ENCODE measurements at regions not wholly inside any gene's neighbourhood (a gene's known extent, or its start where the extent isn't known, plus 50 kb on each side); places are given as distances from the start of the nearest gene placed in this dataset.

GRCh38 chr1:239843541-239843940 lies 248.1 kb upstream of the FMN2 start:
- DNase-seq = no peak
- Mint-ChIP-seq H3K9me3 (ENCODE audit: insufficient read depth) (no peaks in the 10 kb centered on the region), H3K4me1 (ENCODE audit: low read depth) (no peaks in the 10 kb centered on the region), H3K27me3 (ENCODE audit: low read depth) (no peaks in the 10 kb centered on the region), H3K36me3 (ENCODE audit: low read depth) (no peaks in the 10 kb centered on the region), H3K27ac (no peak overlapping the region), H3K4me3 (no peak overlapping the region)
- ChIA-PET CTCF (no interaction called here), POLR2A (no interaction called here)
- ATAC-seq = no peak

DNA sequence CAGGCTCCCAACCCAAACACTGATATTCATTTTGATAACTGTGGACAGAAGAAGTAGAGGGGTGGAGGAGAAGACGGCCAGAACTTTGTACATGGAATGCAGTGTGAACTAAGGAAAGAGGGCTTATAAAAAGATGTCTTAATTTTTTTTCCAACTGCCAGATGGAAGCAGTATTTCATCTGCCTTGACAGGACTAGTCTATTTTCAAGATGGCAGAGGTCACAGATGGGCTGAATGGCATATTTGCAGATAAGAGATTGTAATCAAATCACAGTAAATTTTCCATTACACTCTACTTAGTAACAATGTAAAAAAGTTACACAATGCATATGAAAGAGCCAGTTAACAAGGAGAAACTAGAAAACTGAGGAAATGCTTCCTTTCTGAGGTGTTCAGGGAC lies 246.8 kb upstream of the FMN2 start:
- no peaks in the 10 kb centered on the region for H3K27me3 Mint-ChIP-seq (ENCODE audit: low read depth)

DNA sequence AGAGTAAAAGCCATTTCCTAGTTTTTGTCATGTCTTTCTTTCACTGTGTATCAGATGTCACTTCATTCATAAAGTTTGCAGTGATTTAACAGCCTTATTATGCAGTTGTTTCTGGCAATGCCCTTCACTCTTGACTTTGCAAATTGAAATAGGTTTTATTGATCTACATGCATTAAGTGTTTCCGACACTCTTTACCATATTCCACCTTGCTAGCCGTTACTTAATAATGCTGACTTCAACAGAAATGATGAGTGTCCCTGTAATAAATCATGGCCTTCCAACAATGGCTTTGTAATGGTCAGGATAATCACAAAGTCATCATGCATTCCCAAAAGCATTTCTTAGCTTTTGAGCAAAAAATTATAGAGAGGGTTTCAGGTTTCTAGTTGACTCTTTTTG lies 236.8 kb upstream of the FMN2 start:
- no peak overlapping the region for H3K4me3 Mint-ChIP-seq
- ChIA-PET CTCF (no interaction called here), POLR2A (no interaction called here)
- H3K27ac Mint-ChIP-seq = no peak overlapping the region
- H3K9me3 Mint-ChIP-seq (ENCODE audit: insufficient read depth) = no peaks in the 10 kb centered on the region
- no peaks in the 10 kb centered on the region for H3K36me3 Mint-ChIP-seq (ENCODE audit: low read depth)
- peaks cover 2% of the 10 kb centered on the region for H3K27me3 Mint-ChIP-seq (ENCODE audit: low read depth)
- no peaks in the 10 kb centered on the region for H3K4me1 Mint-ChIP-seq (ENCODE audit: low read depth)
- ATAC-seq (no peak), DNase-seq (no peak)

More for the DNA sequence above, 246.8 kb upstream of the FMN2 start:
- CTCF ChIA-PET = no interaction called here
- ATAC-seq (no peak), DNase-seq (no peak)
- POLR2A ChIA-PET = no interaction called here
- no peaks in the 10 kb centered on the region for H3K9me3 Mint-ChIP-seq (ENCODE audit: insufficient read depth)
- H3K27ac Mint-ChIP-seq = no peak overlapping the region
- H3K4me3 Mint-ChIP-seq = no peak overlapping the region
- H3K4me1 Mint-ChIP-seq (ENCODE audit: low read depth) = no peaks in the 10 kb centered on the region
- H3K36me3 Mint-ChIP-seq (ENCODE audit: low read depth) = no peaks in the 10 kb centered on the region

GRCh38 chr1:239856067-239856466 lies 235.6 kb upstream of the FMN2 start:
- H3K27me3 Mint-ChIP-seq (ENCODE audit: low read depth) = peaks cover 2% of the 10 kb centered on the region
- H3K36me3 Mint-ChIP-seq (ENCODE audit: low read depth) = no peaks in the 10 kb centered on the region
- no peak for DNase-seq
- no peak overlapping the region for H3K27ac Mint-ChIP-seq
- ChIA-PET CTCF (no interaction called here), POLR2A (interaction anchor here (0.6 kb wide), 1 partner anchor 674 kb away, joined by 4 read pairs; no protein-coding TSS in a partner anchor)
- ATAC-seq = no peak
- H3K4me1 Mint-ChIP-seq (ENCODE audit: low read depth) = no peaks in the 10 kb centered on the region
- H3K4me3 Mint-ChIP-seq = no peak overlapping the region
- no peaks in the 10 kb centered on the region for H3K9me3 Mint-ChIP-seq (ENCODE audit: insufficient read depth)

GRCh38 chr1:239856924-239857323 lies 234.8 kb upstream of the FMN2 start:
- H3K4me3 Mint-ChIP-seq = no peak overlapping the region
- ATAC-seq (no peak), DNase-seq (no peak)
- no peaks in the 10 kb centered on the region for H3K36me3 Mint-ChIP-seq (ENCODE audit: low read depth)
- ChIA-PET POLR2A (interaction anchor here (0.6 kb wide), 1 partner anchor 675 kb away, joined by 4 read pairs; no protein-coding TSS in a partner anchor), CTCF (no interaction called here)
- no peak overlapping the region for H3K27ac Mint-ChIP-seq
- H3K27me3 Mint-ChIP-seq (ENCODE audit: low read depth) = peaks cover 2% of the 10 kb centered on the region
- H3K4me1 Mint-ChIP-seq (ENCODE audit: low read depth) = no peaks in the 10 kb centered on the region
- H3K9me3 Mint-ChIP-seq (ENCODE audit: insufficient read depth) = no peaks in the 10 kb centered on the region

GRCh38 chr1:239858057-239858456 lies 233.6 kb upstream of the FMN2 start:
- POLR2A ChIA-PET = no interaction called here
- ATAC-seq (no peak), DNase-seq (no peak)
- peaks cover 2% of the 10 kb centered on the region for H3K27me3 Mint-ChIP-seq (ENCODE audit: low read depth)
- H3K4me3 Mint-ChIP-seq = no peak overlapping the region
- H3K9me3 Mint-ChIP-seq (ENCODE audit: insufficient read depth) = no peaks in the 10 kb centered on the region
- no peak overlapping the region for H3K27ac Mint-ChIP-seq
- no peaks in the 10 kb centered on the region for H3K36me3 Mint-ChIP-seq (ENCODE audit: low read depth)
- H3K4me1 Mint-ChIP-seq (ENCODE audit: low read depth) = no peaks in the 10 kb centered on the region
- CTCF ChIA-PET = no interaction called here

DNA sequence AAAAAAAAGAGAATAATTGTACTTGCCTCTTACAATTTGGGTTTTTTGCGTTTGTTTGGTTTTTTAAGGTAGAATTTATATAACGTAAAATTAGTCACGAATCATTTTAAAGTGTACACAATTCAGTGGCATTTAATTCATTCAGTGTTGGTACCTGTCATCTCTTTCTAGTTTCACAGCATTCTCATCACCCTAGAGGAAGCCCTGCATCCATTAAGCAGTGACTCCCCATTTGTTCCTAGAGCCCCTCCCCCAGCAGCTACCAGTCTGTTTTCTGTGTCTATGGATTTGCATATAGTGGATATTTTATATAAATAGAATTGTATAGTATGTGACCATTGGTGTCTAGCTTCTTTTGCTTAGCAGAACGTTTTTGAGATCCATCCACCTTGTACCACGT lies 233.2 kb upstream of the FMN2 start:
- POLR2A ChIA-PET = no interaction called here
- H3K4me1 Mint-ChIP-seq (ENCODE audit: low read depth) = no peaks in the 10 kb centered on the region
- peaks cover 2% of the 10 kb centered on the region for H3K27me3 Mint-ChIP-seq (ENCODE audit: low read depth)
- H3K36me3 Mint-ChIP-seq (ENCODE audit: low read depth) = no peaks in the 10 kb centered on the region
- no peak overlapping the region for H3K4me3 Mint-ChIP-seq
- no peaks in the 10 kb centered on the region for H3K9me3 Mint-ChIP-seq (ENCODE audit: insufficient read depth)
- ATAC-seq (no peak), DNase-seq (no peak)
- CTCF ChIA-PET = no interaction called here
- no peak overlapping the region for H3K27ac Mint-ChIP-seq

DNA sequence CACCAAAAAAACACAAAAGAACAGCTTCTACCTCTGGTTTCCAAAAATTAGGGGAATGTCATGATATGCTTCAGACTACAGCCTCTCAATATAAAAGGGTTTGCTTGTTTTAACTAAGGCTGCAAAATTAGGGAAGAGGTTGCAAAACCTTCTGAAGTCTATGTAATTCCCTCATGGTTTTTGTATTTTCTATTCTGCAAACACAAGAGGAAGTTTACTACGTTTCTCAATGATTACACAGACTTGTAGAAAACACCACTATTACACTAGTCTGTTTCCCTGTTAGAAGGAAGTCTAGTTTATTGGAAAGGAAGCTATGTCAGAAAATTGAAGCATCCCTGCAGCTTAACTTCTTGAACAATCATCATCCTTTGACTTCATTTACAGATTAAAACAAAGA lies 229.7 kb upstream of the FMN2 start:
- CTCF ChIA-PET = no interaction called here
- peaks cover 2% of the 10 kb centered on the region for H3K27me3 Mint-ChIP-seq (ENCODE audit: low read depth)

DNA sequence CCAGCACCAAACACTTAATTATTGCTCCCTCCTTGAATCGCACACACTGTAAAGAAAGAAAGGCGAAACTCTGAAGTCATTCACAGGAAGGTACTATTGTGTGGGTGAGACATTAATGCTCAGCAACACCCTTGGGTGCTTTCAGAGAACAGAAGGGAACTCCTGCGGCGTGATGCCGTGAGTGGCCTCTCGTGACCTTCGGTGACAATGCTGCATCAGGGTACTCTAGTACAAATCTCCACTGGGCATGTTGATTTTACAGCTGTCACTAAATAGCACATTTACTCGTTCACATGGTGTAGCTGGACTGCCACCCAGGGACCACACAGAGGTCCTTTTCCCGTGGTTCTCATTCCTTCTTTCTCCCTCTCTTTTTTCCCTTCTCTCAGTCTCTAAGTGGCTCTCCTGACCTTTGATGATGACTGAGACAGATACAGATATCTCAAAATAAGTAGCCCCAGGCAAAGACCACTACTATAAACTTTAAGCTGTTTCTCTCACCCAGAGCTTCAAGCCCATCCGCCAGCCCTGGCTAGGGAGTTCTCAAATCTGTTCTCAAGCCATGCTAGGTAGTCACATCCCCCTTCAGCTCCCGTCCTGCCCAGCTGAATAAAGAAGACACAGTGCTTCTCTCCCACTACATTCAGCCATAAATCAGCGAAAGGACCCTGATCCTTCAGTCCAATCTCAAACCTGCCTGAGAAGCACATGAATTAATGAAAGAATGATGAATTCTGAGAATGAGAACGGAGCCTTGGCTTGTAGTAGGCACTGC lies 223.4 kb upstream of the FMN2 start:
- no peak overlapping the region for H3K4me3 Mint-ChIP-seq
- no peaks in the 10 kb centered on the region for H3K27me3 Mint-ChIP-seq (ENCODE audit: low read depth)
- no peak overlapping the region for H3K27ac Mint-ChIP-seq
- ATAC-seq = no peak
- no peaks in the 10 kb centered on the region for H3K36me3 Mint-ChIP-seq (ENCODE audit: low read depth)
- POLR2A ChIA-PET = no interaction called here
- CTCF ChIA-PET = no interaction called here
- no peaks in the 10 kb centered on the region for H3K4me1 Mint-ChIP-seq (ENCODE audit: low read depth)
- H3K9me3 Mint-ChIP-seq (ENCODE audit: insufficient read depth) = no peaks in the 10 kb centered on the region
- no peak for DNase-seq

More for the DNA sequence above, 229.7 kb upstream of the FMN2 start:
- Mint-ChIP-seq H3K27ac (no peak overlapping the region), H3K4me3 (no peak overlapping the region), H3K4me1 (ENCODE audit: low read depth) (no peaks in the 10 kb centered on the region), H3K36me3 (ENCODE audit: low read depth) (no peaks in the 10 kb centered on the region), H3K9me3 (ENCODE audit: insufficient read depth) (no peaks in the 10 kb centered on the region)
- ATAC-seq = no peak
- no peak for DNase-seq
- POLR2A ChIA-PET = no interaction called here

DNA sequence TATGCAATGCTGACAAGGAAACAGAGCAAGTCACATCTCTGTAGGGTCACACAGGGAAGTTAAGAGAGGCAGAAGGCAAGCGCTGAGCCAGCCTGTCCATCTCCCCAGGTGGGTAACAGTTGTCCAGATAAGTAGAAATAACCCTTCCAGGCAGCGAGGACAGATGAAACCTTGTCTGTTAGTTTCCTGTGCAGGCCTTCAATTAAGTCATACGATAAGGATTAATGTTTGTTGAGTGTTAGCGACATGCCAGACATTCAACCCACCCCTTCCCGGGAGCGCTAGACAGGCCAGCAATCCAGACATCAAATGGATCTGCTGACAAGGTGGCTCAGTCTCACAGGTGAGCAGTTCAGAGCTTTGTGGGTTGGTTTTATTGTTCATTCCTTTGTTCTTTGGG lies 221.5 kb upstream of the FMN2 start:
- ATAC-seq (no peak), DNase-seq (no peak)
- Mint-ChIP-seq H3K4me3 (no peak overlapping the region), H3K27me3 (ENCODE audit: low read depth) (no peaks in the 10 kb centered on the region), H3K9me3 (ENCODE audit: insufficient read depth) (no peaks in the 10 kb centered on the region), H3K4me1 (ENCODE audit: low read depth) (no peaks in the 10 kb centered on the region), H3K27ac (no peak overlapping the region), H3K36me3 (ENCODE audit: low read depth) (no peaks in the 10 kb centered on the region)
- CTCF ChIA-PET = no interaction called here
- POLR2A ChIA-PET = no interaction called here

GRCh38 chr1:239872626-239873025 lies 219.1 kb upstream of the FMN2 start:
- CTCF ChIA-PET = no interaction called here
- Mint-ChIP-seq H3K27ac (no peak overlapping the region), H3K27me3 (ENCODE audit: low read depth) (no peaks in the 10 kb centered on the region), H3K4me3 (no peak overlapping the region), H3K4me1 (ENCODE audit: low read depth) (no peaks in the 10 kb centered on the region), H3K36me3 (ENCODE audit: low read depth) (no peaks in the 10 kb centered on the region), H3K9me3 (ENCODE audit: insufficient read depth) (no peaks in the 10 kb centered on the region)
- POLR2A ChIA-PET = no interaction called here
- no peak for ATAC-seq
- DNase-seq = no peak

DNA sequence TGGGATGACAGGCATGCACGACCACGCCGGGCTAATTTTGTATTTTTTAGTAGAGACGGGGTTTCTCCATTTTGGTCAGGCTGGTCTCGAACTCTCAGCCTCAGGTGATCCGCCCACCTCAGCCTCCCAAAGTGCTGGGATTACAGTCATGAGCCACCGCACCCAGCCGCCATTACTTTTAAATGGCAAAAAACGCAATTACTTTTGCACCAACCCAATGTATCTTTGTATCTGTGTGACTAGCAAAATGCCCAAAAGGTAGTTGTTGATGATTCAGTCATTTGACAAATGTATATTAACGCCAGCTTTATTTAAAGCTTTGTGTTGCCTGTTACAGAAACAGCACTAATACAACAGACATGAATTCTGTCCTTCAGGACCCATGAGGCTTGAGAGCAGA lies 216.9 kb upstream of the FMN2 start:
- DNase-seq (no peak), ATAC-seq (no peak)
- Mint-ChIP-seq H3K27me3 (ENCODE audit: low read depth) (no peaks in the 10 kb centered on the region), H3K4me1 (ENCODE audit: low read depth) (no peaks in the 10 kb centered on the region), H3K4me3 (no peak overlapping the region), H3K9me3 (ENCODE audit: insufficient read depth) (no peaks in the 10 kb centered on the region), H3K36me3 (ENCODE audit: low read depth) (no peaks in the 10 kb centered on the region), H3K27ac (no peak overlapping the region)
- ChIA-PET POLR2A (interaction anchor here (0.6 kb wide), 1 partner anchor 397 kb away, joined by 4 read pairs; no protein-coding TSS in a partner anchor), CTCF (interaction anchor here (1.3 kb wide), 1 partner anchor 23 kb away, joined by 3 read pairs; no protein-coding TSS in a partner anchor)
